ENCODE measurements at regions not wholly inside any gene's neighbourhood (a gene's known extent, or its start where the extent isn't known, plus 50 kb on each side); places are given as distances from the start of the nearest gene placed in this dataset.
"Not testable (repeated sequence)": the region's sequence is repeated elsewhere in the genome, so short reads cannot be mapped to it uniquely, and the experiment has no call there.

DNA sequence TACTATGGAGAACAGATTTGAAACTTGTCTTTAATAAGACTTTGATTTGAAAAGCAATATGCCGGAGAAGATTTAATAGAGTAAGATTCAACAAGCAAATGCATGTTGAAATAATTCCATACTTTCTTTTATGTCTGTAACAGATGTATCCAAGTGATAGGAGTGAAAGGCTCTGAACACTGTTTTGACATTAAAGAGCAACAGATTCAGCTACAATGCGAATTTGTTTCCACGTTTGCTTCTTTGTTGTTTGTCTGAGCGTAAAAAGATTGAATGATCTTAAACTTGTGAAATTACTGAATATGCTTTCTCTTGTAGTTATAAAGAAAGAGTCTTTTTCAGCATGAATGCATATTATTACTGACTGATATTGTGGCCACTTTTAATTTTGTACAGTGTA lies 2612.9 kb downstream of the PCDH9 start:
- DNase-seq = no peak

- no peak for DNase-seq
Observed at GRCh38 chr13:64591971-64592370, 2638.2 kb downstream of the PCDH9 start.

- no peak for DNase-seq
Observed at GRCh38 chr13:64579331-64579730, 2650.8 kb downstream of the PCDH9 start.

DNA sequence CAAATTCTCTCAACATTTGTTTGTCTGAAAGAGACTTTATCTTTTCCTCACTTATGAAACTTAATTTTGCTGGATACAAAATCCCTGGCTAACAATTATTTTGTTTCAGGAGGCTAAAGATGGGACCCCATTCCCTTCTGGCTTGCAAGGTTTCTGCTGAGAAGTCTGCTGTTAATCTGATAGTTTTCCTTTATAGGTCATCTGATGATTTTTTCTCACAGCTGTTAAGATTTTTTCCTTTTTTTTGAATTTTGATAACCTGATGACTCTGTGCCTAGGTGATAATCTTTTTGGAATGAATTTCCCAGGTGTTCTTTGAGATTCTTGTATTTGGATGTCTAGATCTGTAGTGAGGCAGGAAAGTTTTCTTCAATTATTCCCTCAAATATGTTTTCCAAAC lies 2661.4 kb downstream of the PCDH9 start:
- no peak for DNase-seq

DNA sequence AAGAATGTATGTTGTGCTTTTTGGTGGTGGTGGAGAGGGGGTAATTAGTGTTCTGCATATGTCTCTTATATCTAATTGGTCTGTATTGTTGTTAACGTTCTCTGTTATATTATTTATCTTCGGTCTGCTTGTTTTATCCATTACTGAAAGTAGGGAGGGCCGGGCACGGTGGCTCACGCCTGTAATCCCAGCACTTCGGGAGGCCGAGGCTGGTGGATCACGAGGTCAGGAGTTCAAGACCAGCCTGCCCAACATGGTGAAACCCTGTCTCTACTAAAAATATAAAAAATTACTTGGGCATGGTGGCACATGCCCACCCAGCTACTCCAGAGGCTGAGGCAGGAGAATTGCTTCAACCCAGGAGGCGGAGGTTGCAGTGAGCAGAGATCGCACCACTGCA lies 2672.1 kb downstream of the PCDH9 start:
- not testable (repeated sequence) for DNase-seq

DNA sequence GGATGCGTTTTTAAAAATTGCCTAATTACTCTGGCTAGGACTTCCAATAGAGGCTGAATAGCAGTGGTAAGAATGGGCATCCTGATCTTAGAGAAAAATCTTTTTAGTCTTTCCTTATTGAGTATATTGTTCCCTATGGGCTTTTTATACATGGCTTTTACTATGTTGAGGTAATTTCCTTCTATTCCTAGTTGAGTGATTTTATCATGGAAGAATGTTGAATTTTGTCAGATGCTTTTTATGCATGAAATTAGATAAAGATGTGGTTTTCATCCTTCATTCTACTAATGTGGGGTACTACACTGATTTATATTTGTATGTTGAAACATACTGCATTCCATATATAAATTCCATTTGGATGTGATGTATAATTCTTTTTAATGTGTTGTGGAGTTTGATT lies 2673.8 kb downstream of the PCDH9 start:
- no peak for DNase-seq

- no peak for DNase-seq
Observed at GRCh38 chr13:64553411-64554129, 2676.6 kb downstream of the PCDH9 start.

GRCh38 chr13:64551755-64552154 lies 2678.4 kb downstream of the PCDH9 start:
- no peak for DNase-seq

DNA sequence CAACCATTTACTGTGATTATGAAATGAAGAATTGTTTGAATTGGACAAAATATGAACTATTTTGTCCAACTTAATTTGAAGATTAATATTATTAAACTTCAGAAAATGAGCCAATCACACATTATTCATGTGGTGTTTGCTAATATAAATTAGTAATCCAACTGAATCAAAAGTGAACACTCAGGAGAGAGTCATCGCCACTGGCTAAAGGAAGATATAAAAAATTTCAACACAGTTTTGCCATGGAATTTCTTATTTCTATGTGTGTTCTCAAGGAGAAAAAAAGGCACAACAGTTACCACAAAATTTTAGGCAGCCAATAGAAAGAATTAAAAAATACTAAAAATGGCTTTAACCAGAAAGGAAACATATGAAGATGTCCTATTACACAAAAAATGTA lies 2683.8 kb downstream of the PCDH9 start:
- no peak for DNase-seq

DNA sequence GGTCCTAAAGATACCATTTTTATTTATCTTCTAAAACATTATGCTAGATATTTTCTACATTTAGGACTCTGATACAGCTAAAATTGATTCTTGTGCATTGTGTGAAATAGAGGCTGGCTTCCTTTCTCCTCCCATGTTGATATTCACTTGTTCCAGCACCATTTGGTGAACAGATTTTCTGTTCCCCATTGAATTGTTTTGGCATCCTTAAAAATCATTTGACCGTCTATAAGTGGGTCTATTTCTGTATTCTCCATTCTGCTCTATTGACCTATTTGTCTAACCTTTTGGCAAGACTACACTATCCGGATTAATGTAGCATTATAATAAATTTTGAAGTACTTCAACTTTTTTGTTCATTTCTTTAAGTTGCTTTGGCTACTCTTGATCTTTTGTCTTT lies 2689.2 kb downstream of the PCDH9 start:
- DNase-seq = no peak

DNA sequence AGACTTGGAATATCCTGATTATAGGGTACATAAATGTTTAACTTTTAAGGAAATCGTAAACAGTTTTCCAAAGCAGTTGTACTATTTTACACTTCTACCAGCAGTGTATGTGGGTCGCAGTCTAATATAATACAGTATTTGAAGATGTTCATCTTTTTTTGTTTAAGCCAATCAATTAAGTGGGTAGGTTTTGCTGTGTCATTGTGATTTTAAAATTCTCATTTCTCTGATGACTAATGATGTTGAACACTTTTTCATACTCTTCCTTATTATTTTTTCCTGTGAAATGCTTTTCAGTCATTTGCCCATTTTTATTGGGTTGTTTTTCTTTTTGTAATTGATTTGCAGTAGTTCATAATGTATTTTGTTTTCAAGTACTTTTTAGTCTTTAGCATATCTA lies 2689.7 kb downstream of the PCDH9 start:
- no peak for DNase-seq

GRCh38 chr13:64538711-64539110 lies 2691.4 kb downstream of the PCDH9 start:
- no peak for DNase-seq

DNA sequence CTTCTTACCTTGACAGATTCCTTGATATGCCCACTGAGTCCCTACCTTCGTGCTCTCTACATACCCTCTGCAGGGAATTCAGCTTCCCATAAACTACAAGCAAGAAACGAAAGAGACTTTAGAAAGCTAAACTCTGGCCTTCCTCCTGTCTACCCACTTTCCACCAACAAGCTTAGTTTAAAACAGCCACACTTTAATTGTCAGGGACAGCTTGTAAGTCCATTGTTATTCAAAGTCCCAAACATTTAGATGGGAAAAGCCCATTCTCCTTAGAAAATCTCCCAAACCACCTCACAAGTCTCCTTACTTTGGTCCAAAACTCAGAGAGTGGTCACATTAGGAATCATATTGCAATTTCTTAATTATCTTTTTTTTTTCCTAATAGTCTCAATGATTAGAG lies 2695.8 kb downstream of the PCDH9 start:
- DNase-seq = no peak

DNA sequence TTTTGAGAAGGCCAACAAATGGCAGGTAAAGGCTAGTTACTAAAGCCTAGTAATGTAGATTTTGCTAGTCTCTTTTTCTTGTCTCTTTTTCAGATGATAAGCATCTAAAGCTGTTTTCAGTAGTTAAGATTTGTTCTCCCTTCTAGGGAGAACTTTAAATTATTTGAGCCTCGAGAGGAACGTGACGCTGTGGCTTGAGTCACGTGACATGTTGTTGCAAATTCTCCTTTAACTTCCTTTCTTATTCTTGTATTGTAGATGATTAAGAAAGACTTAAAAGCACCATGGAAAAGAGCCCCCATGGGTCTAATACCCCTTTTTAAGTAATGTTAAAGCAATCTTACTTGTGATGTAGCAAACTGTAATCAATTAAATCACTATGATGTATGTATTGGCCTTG lies 2698.7 kb downstream of the PCDH9 start:
- DNase-seq = no peak

GRCh38 chr13:64529874-64530485 lies 2700.2 kb downstream of the PCDH9 start:
- no peak for DNase-seq

- no peak for DNase-seq
Observed at GRCh38 chr13:64528838-64529237, 2701.3 kb downstream of the PCDH9 start.

- no peak for DNase-seq
Observed at GRCh38 chr13:64527561-64527960, 2702.6 kb downstream of the PCDH9 start.

GRCh38 chr13:64525687-64526086 lies 2704.4 kb downstream of the PCDH9 start:
- DNase-seq = no peak

DNA sequence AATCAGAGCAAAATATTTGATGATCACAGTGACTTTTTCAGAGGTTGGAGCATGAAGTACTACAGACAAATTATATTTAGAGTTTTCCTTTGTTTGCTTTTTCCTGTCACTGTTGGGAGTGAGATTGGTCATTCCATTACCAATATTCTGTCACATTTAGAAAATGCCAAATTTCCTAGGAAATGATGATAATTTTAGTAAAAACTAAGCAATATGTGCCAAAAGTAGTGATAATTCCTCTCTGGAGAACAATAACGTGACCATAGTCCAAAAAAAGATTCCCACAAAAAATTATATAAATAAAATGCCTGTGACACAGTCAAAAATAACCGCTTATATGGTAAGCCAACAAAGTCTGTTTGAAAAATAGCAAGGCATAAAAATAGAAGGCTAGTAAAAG lies 2719.4 kb downstream of the PCDH9 start:
- DNase-seq = no peak

- no peak for DNase-seq
Observed at GRCh38 chr13:64506246-64506645, 2723.9 kb downstream of the PCDH9 start.

DNA sequence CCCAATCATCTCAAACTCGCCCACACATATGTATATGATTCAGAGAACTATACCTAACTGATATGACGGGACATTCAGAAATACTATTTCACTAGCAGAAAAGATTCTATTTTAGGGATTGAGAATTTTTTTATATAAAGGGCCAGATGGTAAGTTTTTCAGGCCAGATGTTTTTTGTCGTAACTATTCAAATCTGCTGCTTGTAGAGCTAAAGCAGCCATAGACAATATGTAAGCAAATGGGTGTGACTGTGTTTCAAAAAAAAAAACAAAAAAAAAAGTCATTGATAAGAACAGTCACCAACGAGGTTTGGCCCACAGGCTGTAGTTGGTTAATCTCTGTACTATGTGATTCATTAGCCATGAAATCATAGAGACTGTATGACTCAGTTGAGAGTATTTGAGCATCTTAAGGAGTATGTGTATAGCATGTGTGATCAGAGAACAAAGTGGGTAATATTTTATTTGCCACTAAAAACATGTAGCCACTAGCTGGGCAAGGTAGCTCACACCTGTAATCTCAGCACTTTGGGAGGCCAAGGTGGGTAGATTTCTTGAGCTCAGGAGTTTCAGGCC lies 2724.7 kb downstream of the PCDH9 start:
- DNase-seq = no peak

DNA sequence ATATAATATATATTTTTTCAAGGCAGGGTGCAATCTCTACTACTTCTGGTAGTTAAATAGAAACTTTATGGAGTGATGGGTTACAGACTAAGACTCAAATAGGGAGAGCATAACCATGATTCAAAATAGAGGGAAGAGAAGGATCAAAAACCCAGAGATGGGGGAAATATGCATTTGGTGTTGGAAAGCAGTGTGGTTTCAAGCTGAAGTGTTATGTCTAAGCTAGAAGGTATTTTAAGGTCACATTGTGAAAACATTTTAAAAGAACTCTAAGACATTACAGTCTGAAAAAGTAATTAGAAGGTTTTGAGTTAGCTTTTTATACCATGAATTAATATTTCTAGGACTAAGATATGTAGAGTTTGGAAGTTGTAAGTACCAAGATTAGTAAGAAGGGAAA lies 2741.4 kb downstream of the PCDH9 start:
- DNase-seq = no peak

GRCh38 chr13:64482373-64482772 lies 2747.8 kb downstream of the PCDH9 start:
- no peak for DNase-seq

GRCh38 chr13:64480672-64481071 lies 2749.5 kb downstream of the PCDH9 start:
- DNase-seq = no peak

- no peak for DNase-seq
Observed at GRCh38 chr13:64480211-64480610, 2749.9 kb downstream of the PCDH9 start.
